ENCODE measurements at regions not wholly inside any gene's neighbourhood (a gene's known extent, or its start where the extent isn't known, plus 50 kb on each side); places are given as distances from the start of the nearest gene placed in this dataset.

DNA sequence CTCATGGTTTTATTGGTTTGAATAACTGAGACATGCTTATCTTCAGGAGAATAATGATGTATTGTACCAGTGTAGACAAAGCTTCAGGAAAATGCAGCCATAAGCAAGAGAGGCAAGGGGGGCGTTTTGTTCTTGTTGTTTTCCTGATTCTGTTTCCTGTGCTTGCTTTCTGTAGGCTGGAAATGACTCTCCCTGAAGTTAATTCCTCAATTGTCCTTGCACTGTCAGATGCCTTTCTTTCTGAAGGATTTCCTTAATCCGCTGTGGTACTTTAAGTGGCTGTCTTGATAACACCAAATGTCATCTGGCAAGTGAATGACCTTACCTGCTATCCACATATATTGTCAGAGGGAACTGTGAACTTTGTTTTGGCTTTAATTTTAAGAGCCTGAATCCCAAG is 220.0 kb downstream of the NEDD1 start:
- intact Hi-C loops (cut with DNase I): no loop called here
- no peak overlapping the region for H3K4me3 ChIP-seq (ENCODE audit: low read length in 3 of 3)
- no peak for DNase-seq

GRCh38 chr12:97131220-97131981 is 224.3 kb downstream of the NEDD1 start:
- FAIRE-seq (no peak), DNase-seq (peak in 2 of 5 donors; percentile 53 to 55)
- no peak overlapping the region for H3K4me3 ChIP-seq (ENCODE audit: low read length in 3 of 3)
- no peaks in the 10 kb centered on the region for H3K4me1 ChIP-seq (ENCODE audit: control insufficient read depth in 2 of 3, insufficient read depth in 2 of 3, low read depth in 1 of 3, low read length in 3 of 3)
- no peaks in the 10 kb centered on the region for H3K9me3 ChIP-seq (ENCODE audit: control insufficient read depth in 2 of 3, insufficient read depth in 1 of 3, low read length in 3 of 3)
- H3K9ac ChIP-seq (ENCODE audit: low read length in 3 of 3): no peak overlapping the region
- TF ChIP-seq, protein P1, sequence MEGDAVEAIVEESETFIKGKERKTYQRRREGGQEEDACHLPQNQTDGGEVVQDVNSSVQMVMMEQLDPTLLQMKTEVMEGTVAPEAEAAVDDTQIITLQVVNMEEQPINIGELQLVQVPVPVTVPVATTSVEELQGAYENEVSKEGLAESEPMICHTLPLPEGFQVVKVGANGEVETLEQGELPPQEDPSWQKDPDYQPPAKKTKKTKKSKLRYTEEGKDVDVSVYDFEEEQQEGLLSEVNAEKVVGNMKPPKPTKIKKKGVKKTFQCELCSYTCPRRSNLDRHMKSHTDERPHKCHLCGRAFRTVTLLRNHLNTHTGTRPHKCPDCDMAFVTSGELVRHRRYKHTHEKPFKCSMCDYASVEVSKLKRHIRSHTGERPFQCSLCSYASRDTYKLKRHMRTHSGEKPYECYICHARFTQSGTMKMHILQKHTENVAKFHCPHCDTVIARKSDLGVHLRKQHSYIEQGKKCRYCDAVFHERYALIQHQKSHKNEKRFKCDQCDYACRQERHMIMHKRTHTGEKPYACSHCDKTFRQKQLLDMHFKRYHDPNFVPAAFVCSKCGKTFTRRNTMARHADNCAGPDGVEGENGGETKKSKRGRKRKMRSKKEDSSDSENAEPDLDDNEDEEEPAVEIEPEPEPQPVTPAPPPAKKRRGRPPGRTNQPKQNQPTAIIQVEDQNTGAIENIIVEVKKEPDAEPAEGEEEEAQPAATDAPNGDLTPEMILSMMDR (IDR thresholded peaks at IDR 0.05; ENCODE audit: borderline replicate concordance, extremely low read depth, insufficient read depth): no peak
- intact Hi-C loops (cut with DNase I): no loop called here
- no peak overlapping the region for H3K27ac ChIP-seq (ENCODE audit: low read depth in 2 of 2, low read length in 2 of 2)
- H3K36me3 ChIP-seq (ENCODE audit: control insufficient read depth in 2 of 3, insufficient read depth in 3 of 3, low read length in 3 of 3): no peaks in the 10 kb centered on the region
- no peaks in the 10 kb centered on the region for H3K27me3 ChIP-seq (ENCODE audit: control insufficient read depth, insufficient read depth, low read length)

More for the DNA sequence above, 220.0 kb downstream of the NEDD1 start:
- Histone ChIP-seq H3K27ac (ENCODE audit: low read depth in 2 of 2, low read length in 2 of 2) (no peak overlapping the region), H3K9ac (ENCODE audit: low read length in 3 of 3) (no peak overlapping the region), H3K9me3 (ENCODE audit: control insufficient read depth in 2 of 3, insufficient read depth in 1 of 3, low read length in 3 of 3) (no peaks in the 10 kb centered on the region), H3K27me3 (ENCODE audit: control insufficient read depth, insufficient read depth, low read length) (no peaks in the 10 kb centered on the region), H3K4me1 (ENCODE audit: control insufficient read depth in 2 of 3, insufficient read depth in 2 of 3, low read depth in 1 of 3, low read length in 3 of 3) (no peaks in the 10 kb centered on the region), H3K36me3 (ENCODE audit: control insufficient read depth in 2 of 3, insufficient read depth in 3 of 3, low read length in 3 of 3) (no peaks in the 10 kb centered on the region)
- TF ChIP-seq, protein P1 (IDR thresholded peaks at IDR 0.05; ENCODE audit: borderline replicate concordance, extremely low read depth, insufficient read depth): no peak
- no peak for FAIRE-seq

- no peaks in the 10 kb centered on the region for H3K4me1 ChIP-seq (ENCODE audit: control insufficient read depth in 2 of 3, insufficient read depth in 2 of 3, low read depth in 1 of 3, low read length in 3 of 3)
- intact Hi-C loops (cut with DNase I): no loop called here
- no peak overlapping the region for H3K4me3 ChIP-seq (ENCODE audit: low read length in 3 of 3)
- H3K27ac ChIP-seq (ENCODE audit: low read depth in 2 of 2, low read length in 2 of 2): no peak overlapping the region
- no peak overlapping the region for H3K9ac ChIP-seq (ENCODE audit: low read length in 3 of 3)
- no peaks in the 10 kb centered on the region for H3K9me3 ChIP-seq (ENCODE audit: control insufficient read depth in 2 of 3, insufficient read depth in 1 of 3, low read length in 3 of 3)
- DNase-seq (no peak), FAIRE-seq (no peak)
- H3K27me3 ChIP-seq (ENCODE audit: control insufficient read depth, insufficient read depth, low read length): no peaks in the 10 kb centered on the region
- TF ChIP-seq, protein P1 (IDR thresholded peaks at IDR 0.05; ENCODE audit: borderline replicate concordance, extremely low read depth, insufficient read depth): no peak
- H3K36me3 ChIP-seq (ENCODE audit: control insufficient read depth in 2 of 3, insufficient read depth in 3 of 3, low read length in 3 of 3): no peaks in the 10 kb centered on the region
These were observed 225.2 kb downstream of the NEDD1 start for GRCh38 chr12:97132270-97132669.

All from kidney (tissue), 13 donors.